GM06990 (cell line): ENCODE measurements at regions not wholly inside any gene's neighbourhood (a gene's known extent, or its start where the extent isn't known, plus 50 kb on each side); places are given as distances from the start of the nearest gene placed in this dataset.

ENCODE experiments used
- DNase-seq: peaks from one replicate; pipeline ENCODE4 v3.0.0-alpha.2; 2011; ENCODE audit not compliant: insufficient read length; ENCODE audit errors: extremely low read depth
- H3K27me3 ChIP-seq: replicated peaks from 2 replicates; pipeline ENCODE4 v1.6.0; 2011; ENCODE audit warnings: low read length; ENCODE audit not compliant: control insufficient read depth, insufficient read depth
- H3K36me3 ChIP-seq: 2 replicates; pipeline ENCODE4 v1.5.1; 2011; ENCODE audit warnings: low read length; ENCODE audit not compliant: control insufficient read depth, insufficient read depth
- H3K4me3 ChIP-seq: replicated peaks from 2 replicates; pipeline ENCODE4 v1.5.1; 2011; ENCODE audit warnings: low read depth, mild to moderate bottlenecking, control low read depth, low read length
- TF ChIP-seq, protein P1 (sequence below): IDR thresholded peaks from 2 replicates; pipeline ENCODE4 v1.5.1; 2011; ENCODE audit warnings: low read length, control low read depth, mild to moderate bottlenecking, inconsistent platforms; ENCODE audit not compliant: insufficient read depth, poor library complexity, severe bottlenecking

DNA sequence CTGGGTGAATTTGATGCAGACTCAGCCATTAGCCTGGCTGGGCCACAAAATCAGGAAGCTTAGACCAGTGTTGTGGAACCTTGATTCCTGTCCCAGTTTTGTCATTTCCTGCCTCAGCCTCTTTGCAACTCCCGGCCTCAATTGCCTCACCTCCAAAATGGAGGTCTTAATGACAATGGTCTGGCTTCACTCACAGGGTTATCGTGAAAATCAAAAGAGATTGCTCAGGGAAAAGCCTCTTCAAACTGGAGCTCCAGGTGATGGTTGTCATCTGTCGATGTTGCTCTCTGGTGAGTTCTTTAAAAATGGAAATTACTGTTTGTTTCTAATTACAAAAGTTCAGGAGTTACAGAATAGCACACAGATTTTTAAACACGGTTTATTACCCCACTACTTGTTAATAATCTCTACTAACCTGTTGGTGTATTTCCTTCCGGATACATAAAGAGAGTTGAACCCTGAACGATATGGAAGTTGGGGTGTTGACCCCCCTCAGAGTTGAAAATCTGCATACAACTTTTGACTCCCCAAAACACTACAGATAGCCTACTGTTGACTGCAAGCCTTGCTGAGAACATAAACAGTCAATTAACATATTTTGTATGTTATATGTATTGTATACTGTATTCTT lies 109.9 kb upstream of the CPEB4 start:
- no peak overlapping the region for H3K4me3 ChIP-seq
- TF ChIP-seq, protein P1, sequence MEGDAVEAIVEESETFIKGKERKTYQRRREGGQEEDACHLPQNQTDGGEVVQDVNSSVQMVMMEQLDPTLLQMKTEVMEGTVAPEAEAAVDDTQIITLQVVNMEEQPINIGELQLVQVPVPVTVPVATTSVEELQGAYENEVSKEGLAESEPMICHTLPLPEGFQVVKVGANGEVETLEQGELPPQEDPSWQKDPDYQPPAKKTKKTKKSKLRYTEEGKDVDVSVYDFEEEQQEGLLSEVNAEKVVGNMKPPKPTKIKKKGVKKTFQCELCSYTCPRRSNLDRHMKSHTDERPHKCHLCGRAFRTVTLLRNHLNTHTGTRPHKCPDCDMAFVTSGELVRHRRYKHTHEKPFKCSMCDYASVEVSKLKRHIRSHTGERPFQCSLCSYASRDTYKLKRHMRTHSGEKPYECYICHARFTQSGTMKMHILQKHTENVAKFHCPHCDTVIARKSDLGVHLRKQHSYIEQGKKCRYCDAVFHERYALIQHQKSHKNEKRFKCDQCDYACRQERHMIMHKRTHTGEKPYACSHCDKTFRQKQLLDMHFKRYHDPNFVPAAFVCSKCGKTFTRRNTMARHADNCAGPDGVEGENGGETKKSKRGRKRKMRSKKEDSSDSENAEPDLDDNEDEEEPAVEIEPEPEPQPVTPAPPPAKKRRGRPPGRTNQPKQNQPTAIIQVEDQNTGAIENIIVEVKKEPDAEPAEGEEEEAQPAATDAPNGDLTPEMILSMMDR, result no peak

DNA sequence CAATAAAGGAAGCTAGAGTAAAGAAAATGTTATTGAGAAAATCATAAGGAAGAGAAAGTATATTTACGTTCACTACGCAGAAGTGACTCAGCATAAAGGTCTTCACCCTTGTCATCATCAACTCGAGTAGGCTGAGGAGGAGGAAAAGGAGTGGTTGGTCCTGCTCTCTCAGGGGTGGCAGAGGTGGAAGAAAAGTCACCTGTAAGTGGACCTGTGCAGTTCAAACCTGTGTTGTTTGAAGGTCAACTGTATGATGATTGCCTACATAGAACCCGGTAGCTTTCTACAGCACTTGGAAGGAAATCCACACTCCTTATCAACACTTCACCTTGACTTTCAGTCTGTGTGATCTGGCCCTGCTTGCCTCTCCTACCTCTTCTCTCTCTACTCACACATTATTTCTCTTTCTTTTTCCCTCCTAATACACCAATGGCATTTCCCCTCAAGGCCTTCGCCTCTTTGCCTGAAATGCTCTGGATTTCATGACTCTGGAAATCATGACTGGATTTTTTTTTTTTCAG lies 109.3 kb upstream of the CPEB4 start:
- no peaks in the 10 kb centered on the region for H3K36me3 ChIP-seq
- no peaks in the 10 kb centered on the region for H3K27me3 ChIP-seq
- TF ChIP-seq, protein P1, result no peak
- no peak overlapping the region for H3K4me3 ChIP-seq
- DNase-seq, result no peak

More for the DNA sequence above, 109.9 kb upstream of the CPEB4 start:
- no peak for DNase-seq
- H3K27me3 ChIP-seq, result no peaks in the 10 kb centered on the region
- no peaks in the 10 kb centered on the region for H3K36me3 ChIP-seq

DNA sequence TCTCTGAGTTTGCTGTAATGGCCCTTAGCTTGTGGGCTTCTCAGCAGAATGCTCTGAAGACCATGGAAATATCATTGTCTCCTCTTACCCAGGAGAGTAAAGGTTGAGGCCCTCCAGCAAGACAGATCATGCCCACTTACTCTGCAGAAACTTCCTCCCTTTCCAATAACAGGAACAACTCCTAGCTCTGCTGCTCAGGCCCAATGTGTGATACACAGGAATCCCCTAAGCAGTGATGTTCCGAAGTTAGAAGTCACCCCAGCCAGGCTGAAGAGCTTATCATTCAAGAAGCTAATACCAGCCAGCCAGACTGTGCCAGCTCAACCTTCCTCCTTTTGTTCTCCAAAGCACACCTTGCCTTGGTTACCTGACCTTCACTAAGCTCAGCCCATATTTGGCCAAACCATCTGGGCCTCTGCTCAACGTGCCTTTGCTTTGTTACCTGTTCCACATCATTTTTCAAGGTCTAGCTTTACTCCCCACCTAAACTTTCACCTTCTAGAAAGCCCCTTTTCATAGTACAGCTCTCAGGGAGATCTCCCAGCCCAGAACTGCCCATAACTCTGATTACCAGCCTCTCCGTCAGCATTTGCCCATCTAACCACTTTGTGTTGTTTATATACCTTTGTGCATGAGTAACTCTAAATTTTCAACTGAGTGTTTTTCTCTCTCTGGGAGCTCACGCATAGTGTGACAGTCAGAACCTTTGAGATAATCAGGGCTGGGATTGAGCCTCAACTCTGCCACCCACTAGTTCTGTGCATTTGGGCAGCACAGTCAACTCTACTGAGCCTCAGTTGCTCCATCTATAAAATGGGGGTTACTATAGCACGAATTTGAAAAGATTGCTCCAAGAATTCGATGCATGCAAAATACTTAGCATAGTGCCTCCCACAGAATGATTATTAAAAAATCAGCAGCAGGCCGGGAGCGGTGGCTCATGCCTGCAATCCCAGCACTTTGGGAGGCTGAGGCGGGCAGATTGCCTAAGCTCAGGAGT lies 107.6 kb upstream of the CPEB4 start:
- TF ChIP-seq, protein P1, result no peak
- no peaks in the 10 kb centered on the region for H3K36me3 ChIP-seq
- DNase-seq, result no peak
- H3K27me3 ChIP-seq, result no peaks in the 10 kb centered on the region
- H3K4me3 ChIP-seq, result no peak overlapping the region

DNA sequence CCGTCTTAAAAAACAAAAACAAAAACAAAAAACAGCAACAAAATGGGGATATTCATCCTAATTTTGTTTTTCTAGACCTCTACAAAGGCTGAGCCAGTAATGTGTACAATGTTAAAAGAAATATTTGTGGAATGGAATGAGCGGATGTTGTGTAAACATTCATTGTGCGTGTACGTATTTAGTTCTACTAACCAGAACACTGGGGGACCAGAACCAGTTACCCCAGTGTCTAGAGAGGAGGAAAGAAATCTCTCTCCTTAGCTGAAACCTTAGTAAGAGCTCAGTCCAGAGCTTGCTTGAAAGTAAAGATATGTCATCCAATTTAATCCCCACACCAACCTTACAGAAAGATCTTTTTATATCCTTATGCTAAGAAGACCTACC lies 106.7 kb upstream of the CPEB4 start:
- Histone ChIP-seq H3K4me3 (no peak overlapping the region), H3K27me3 (no peaks in the 10 kb centered on the region), H3K36me3 (no peaks in the 10 kb centered on the region)
- TF ChIP-seq, protein P1, result no peak
- DNase-seq, result no peak

DNA sequence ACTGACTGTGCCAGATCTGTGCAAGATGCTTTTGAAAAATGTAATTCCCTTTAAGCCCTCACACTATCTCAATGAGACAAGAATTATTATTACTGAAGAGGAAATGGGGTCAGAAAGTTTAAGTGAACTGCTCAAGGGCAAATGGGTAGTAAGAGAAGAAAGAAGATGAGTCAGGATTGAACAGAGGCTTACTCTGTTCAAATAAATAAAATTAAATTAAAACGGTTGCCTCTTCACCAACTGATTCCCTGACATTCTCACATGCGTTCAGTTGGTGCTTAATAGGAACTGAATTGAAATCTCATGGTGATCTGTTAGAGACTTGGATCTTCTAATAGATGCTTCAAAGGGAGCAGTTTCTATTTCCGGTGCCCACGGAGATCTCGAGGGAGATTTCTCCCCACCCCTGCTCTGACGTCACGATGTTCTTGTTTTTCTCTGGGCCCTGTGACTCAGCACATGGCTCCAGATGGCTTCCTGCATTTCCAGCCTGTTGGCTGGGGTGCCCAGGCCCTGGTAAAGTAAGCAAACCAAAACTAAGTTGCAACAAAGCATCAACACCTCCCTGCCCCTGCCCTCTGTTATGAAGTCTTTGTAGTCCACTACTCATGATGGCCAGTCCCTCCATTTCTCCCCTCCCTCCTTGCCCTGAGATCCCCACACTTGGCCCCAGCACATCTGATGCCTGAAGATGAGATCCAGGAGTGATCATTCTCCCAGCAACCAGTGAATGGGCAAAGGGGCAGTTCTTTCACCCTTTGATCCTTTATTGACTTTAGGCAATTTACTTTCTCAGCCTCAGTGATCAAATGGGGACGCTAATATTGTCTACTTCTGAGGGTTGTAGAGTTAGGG lies 106.1 kb upstream of the CPEB4 start:
- Histone ChIP-seq H3K4me3 (no peak overlapping the region), H3K27me3 (no peaks in the 10 kb centered on the region), H3K36me3 (no peaks in the 10 kb centered on the region)
- TF ChIP-seq, protein P1, result no peak
- DNase-seq, result peak; percentile 28
